ENCODE measurements at regions not wholly inside any gene's neighbourhood (a gene's known extent, or its start where the extent isn't known, plus 50 kb on each side); places are given as distances from the start of the nearest gene placed in this dataset.

DNA sequence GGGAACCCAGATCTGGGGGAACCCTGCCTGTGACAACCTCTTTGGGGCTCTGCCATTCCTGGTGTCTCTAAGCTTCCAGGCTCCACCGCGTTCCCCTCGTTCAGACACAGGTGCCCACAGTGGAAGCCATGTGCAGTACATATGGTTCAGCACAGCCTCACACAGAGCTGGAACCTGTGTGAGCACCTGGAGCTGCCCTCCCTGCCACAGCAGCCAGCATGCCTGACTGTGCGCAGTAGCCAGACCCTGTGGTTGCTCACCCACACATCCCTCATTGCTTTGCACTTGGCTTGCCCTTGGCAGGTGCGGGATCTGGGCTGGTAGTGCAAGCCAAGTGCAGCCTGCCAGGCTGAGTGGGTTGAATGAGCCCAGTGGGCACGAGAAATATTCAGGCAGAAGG lies 814.2 kb downstream of the PDHA2 start:
- no peak overlapping the region for H3K4me2 ChIP-seq (ENCODE audit: low read length)
- no peak overlapping the region for H2BK5ac ChIP-seq (ENCODE audit: low read length)
- no peaks in the 10 kb centered on the region for H3K27me3 ChIP-seq (ENCODE audit: insufficient read depth, low read length, poor library complexity)
- DNase-seq: no peak
- H3K9ac ChIP-seq (ENCODE audit: low read length): no peak overlapping the region
- H3K79me1 ChIP-seq (ENCODE audit: low read length): no peaks in the 10 kb centered on the region
- no peak overlapping the region for H2BK15ac ChIP-seq (replicated peaks; ENCODE audit: low read depth)
- no peak overlapping the region for H3K56ac ChIP-seq (ENCODE audit: low read length)
- H3K4me3 ChIP-seq (ENCODE audit: low read length): no peak overlapping the region
- H4K5ac ChIP-seq (ENCODE audit: low read length): no peak overlapping the region
- H3K79me2 ChIP-seq (ENCODE audit: control insufficient read depth, insufficient read depth, low read length): no peaks in the 10 kb centered on the region
- H3K4me1 ChIP-seq (ENCODE audit: control insufficient read depth, low read depth, low read length): no peaks in the 10 kb centered on the region
- no peak overlapping the region for H3K27ac ChIP-seq (ENCODE audit: low read depth, low read length)
- H2AK5ac ChIP-seq (ENCODE audit: low read length): no peak overlapping the region
- no CpG with 5 or more reads among the region's 6 CpGs for WGBS (ENCODE audit: extremely low coverage, insufficient coverage, low lambda C conversion rate)
- H3K4ac ChIP-seq (ENCODE audit: low read depth, low read length): no peak overlapping the region
- H3K23ac ChIP-seq (ENCODE audit: low read length): no peak overlapping the region
- H3K36me3 ChIP-seq (ENCODE audit: control insufficient read depth, insufficient read depth, low read length): no peaks in the 10 kb centered on the region
- H2BK120ac ChIP-seq (ENCODE audit: low read depth, low read length): no peak overlapping the region
- no peak overlapping the region for H3K18ac ChIP-seq (ENCODE audit: low read length)
- no peak overlapping the region for H4K8ac ChIP-seq (ENCODE audit: low read depth, low read length)

- no peak overlapping the region for H4K5ac ChIP-seq (ENCODE audit: low read length)
- no peak overlapping the region for H3K56ac ChIP-seq (ENCODE audit: low read length)
- no peak overlapping the region for H2BK15ac ChIP-seq (replicated peaks; ENCODE audit: low read depth)
- DNase-seq: no peak
- no CpG with 5 or more reads among the region's 2 CpGs for WGBS (ENCODE audit: extremely low coverage, insufficient coverage, low lambda C conversion rate)
- H3K23ac ChIP-seq (ENCODE audit: low read length): no peak overlapping the region
- H4K8ac ChIP-seq (ENCODE audit: low read depth, low read length): no peak overlapping the region
- H3K4ac ChIP-seq (ENCODE audit: low read depth, low read length): no peak overlapping the region
- H2BK120ac ChIP-seq (ENCODE audit: low read depth, low read length): no peak overlapping the region
- H3K36me3 ChIP-seq (ENCODE audit: control insufficient read depth, insufficient read depth, low read length): no peaks in the 10 kb centered on the region
- no peak overlapping the region for H3K27ac ChIP-seq (ENCODE audit: low read depth, low read length)
- H3K18ac ChIP-seq (ENCODE audit: low read length): no peak overlapping the region
- H2AK5ac ChIP-seq (ENCODE audit: low read length): no peak overlapping the region
- no peak overlapping the region for H3K4me2 ChIP-seq (ENCODE audit: low read length)
- H3K79me2 ChIP-seq (ENCODE audit: control insufficient read depth, insufficient read depth, low read length): no peaks in the 10 kb centered on the region
- no peak overlapping the region for H3K9ac ChIP-seq (ENCODE audit: low read length)
- no peaks in the 10 kb centered on the region for H3K27me3 ChIP-seq (ENCODE audit: insufficient read depth, low read length, poor library complexity)
- H3K4me1 ChIP-seq (ENCODE audit: control insufficient read depth, low read depth, low read length): no peaks in the 10 kb centered on the region
- H3K4me3 ChIP-seq (ENCODE audit: low read length): no peak overlapping the region
- H2BK5ac ChIP-seq (ENCODE audit: low read length): no peak overlapping the region
- H3K79me1 ChIP-seq (ENCODE audit: low read length): no peaks in the 10 kb centered on the region
Measured at GRCh38 chr4:96670381-96670780, 830.5 kb downstream of the PDHA2 start.

DNA sequence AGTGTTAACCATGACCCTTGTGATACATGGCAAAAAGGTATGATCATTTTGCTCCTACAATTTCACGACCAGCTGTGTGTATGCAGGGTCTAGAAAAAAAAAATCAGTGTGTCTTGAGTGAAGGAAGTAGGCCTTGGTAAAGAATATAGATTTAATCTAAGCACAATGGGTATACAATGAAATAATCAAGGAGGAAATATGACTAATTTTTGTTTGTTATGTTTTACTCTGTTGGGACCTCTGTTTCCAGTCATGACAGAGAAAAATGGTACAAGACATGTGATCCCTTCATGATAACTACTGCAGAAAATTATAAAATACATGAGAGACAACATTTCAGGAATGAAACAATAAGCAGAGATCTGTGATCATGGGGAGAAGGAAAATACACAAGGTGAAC lies 835.5 kb downstream of the PDHA2 start:
- Histone ChIP-seq H3K36me3 (ENCODE audit: control insufficient read depth, insufficient read depth, low read length) (no peaks in the 10 kb centered on the region), H3K4me1 (ENCODE audit: control insufficient read depth, low read depth, low read length) (no peaks in the 10 kb centered on the region), H3K4me3 (ENCODE audit: low read length) (no peak overlapping the region), H4K5ac (ENCODE audit: low read length) (no peak overlapping the region), H4K8ac (ENCODE audit: low read depth, low read length) (no peak overlapping the region), H3K27ac (ENCODE audit: low read depth, low read length) (no peak overlapping the region), H3K27me3 (ENCODE audit: insufficient read depth, low read length, poor library complexity) (no peaks in the 10 kb centered on the region), H3K9ac (ENCODE audit: low read length) (no peak overlapping the region), H3K4me2 (ENCODE audit: low read length) (no peak overlapping the region), H3K4ac (ENCODE audit: low read depth, low read length) (no peak overlapping the region), H3K23ac (ENCODE audit: low read length) (no peak overlapping the region), H2BK15ac (replicated peaks; ENCODE audit: low read depth) (no peak overlapping the region), H3K56ac (ENCODE audit: low read length) (no peak overlapping the region), H2BK120ac (ENCODE audit: low read depth, low read length) (no peak overlapping the region), H2BK5ac (ENCODE audit: low read length) (no peak overlapping the region), H2AK5ac (ENCODE audit: low read length) (no peak overlapping the region), H3K79me1 (ENCODE audit: low read length) (no peaks in the 10 kb centered on the region), H3K79me2 (ENCODE audit: control insufficient read depth, insufficient read depth, low read length) (no peaks in the 10 kb centered on the region), H3K18ac (ENCODE audit: low read length) (no peak overlapping the region)
- no peak for DNase-seq
- WGBS (ENCODE audit: extremely low coverage, insufficient coverage, low lambda C conversion rate): no CpG with 5 or more reads among the region's 1 CpG

DNA sequence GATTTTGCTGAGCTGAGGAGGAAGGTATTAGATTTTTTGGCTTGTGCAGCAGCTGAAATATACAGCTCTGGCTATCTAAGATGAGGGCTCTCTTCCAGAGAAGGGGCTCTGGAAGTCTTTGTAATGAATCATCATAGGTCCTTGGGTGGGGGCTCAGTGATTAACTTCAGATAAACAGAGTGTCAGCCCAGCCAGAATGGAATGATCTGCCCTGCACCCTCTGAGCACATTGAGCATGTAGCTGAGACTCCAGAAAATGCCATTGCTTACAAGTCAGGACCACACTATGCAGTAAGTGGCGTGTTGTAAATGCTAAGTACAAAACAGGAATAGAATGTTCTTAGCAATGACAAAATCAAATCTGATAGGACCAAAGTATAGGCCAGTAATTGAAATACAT lies 836.0 kb downstream of the PDHA2 start:
- H2BK15ac ChIP-seq (replicated peaks; ENCODE audit: low read depth): no peak overlapping the region
- H3K27ac ChIP-seq (ENCODE audit: low read depth, low read length): no peak overlapping the region
- no peaks in the 10 kb centered on the region for H3K36me3 ChIP-seq (ENCODE audit: control insufficient read depth, insufficient read depth, low read length)
- no peak overlapping the region for H3K56ac ChIP-seq (ENCODE audit: low read length)
- no CpG with 5 or more reads among the region's 1 CpG for WGBS (ENCODE audit: extremely low coverage, insufficient coverage, low lambda C conversion rate)
- no peak overlapping the region for H3K23ac ChIP-seq (ENCODE audit: low read length)
- no peaks in the 10 kb centered on the region for H3K4me1 ChIP-seq (ENCODE audit: control insufficient read depth, low read depth, low read length)
- no peaks in the 10 kb centered on the region for H3K79me2 ChIP-seq (ENCODE audit: control insufficient read depth, insufficient read depth, low read length)
- no peak overlapping the region for H2BK5ac ChIP-seq (ENCODE audit: low read length)
- no peak overlapping the region for H4K5ac ChIP-seq (ENCODE audit: low read length)
- H4K8ac ChIP-seq (ENCODE audit: low read depth, low read length): no peak overlapping the region
- no peak overlapping the region for H3K18ac ChIP-seq (ENCODE audit: low read length)
- no peak overlapping the region for H3K4me3 ChIP-seq (ENCODE audit: low read length)
- no peak overlapping the region for H2BK120ac ChIP-seq (ENCODE audit: low read depth, low read length)
- H3K4ac ChIP-seq (ENCODE audit: low read depth, low read length): no peak overlapping the region
- peak; percentile 13 for DNase-seq
- no peak overlapping the region for H3K9ac ChIP-seq (ENCODE audit: low read length)
- no peaks in the 10 kb centered on the region for H3K79me1 ChIP-seq (ENCODE audit: low read length)
- no peak overlapping the region for H2AK5ac ChIP-seq (ENCODE audit: low read length)
- no peak overlapping the region for H3K4me2 ChIP-seq (ENCODE audit: low read length)
- no peaks in the 10 kb centered on the region for H3K27me3 ChIP-seq (ENCODE audit: insufficient read depth, low read length, poor library complexity)

DNA sequence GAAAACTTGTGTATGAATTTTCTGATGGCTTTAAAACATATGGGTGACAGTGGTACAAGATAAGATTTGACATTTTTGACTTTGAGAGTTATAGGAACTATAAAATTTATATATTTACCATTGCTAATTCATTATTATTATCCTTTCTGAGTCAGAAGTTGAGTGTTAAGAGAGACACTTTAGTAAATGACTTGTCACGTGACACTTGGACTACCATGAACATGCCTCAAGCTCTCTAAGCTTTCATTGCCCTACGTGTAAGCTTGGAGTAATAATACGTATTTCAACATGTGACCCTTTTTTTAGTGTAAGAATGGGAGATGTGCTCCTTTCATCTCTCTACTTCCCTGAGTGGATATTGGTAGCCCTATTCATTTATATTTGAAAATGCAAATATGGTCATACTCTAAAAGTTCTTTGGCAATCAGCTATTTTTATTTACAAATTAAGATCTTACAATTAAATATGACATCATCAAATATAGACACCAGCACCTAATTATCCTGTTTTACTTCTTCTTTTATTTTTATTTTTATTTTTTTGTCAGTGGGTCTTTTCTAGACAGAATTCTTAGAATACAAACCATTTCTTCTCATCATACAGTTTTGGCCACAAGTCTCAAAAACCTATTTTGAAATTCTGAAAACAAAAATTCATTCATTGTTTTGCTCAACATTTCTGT lies 837.0 kb downstream of the PDHA2 start:
- Histone ChIP-seq H2BK5ac (ENCODE audit: low read length) (no peak overlapping the region), H4K5ac (ENCODE audit: low read length) (no peak overlapping the region), H3K4ac (ENCODE audit: low read depth, low read length) (no peak overlapping the region), H3K56ac (ENCODE audit: low read length) (no peak overlapping the region), H3K18ac (ENCODE audit: low read length) (no peak overlapping the region), H4K8ac (ENCODE audit: low read depth, low read length) (no peak overlapping the region), H3K36me3 (ENCODE audit: control insufficient read depth, insufficient read depth, low read length) (no peaks in the 10 kb centered on the region), H2BK120ac (ENCODE audit: low read depth, low read length) (no peak overlapping the region), H2BK15ac (replicated peaks; ENCODE audit: low read depth) (no peak overlapping the region), H3K9ac (ENCODE audit: low read length) (no peak overlapping the region), H3K79me2 (ENCODE audit: control insufficient read depth, insufficient read depth, low read length) (no peaks in the 10 kb centered on the region), H3K4me1 (ENCODE audit: control insufficient read depth, low read depth, low read length) (no peaks in the 10 kb centered on the region), H3K23ac (ENCODE audit: low read length) (no peak overlapping the region), H3K4me3 (ENCODE audit: low read length) (no peak overlapping the region), H3K79me1 (ENCODE audit: low read length) (no peaks in the 10 kb centered on the region), H3K27me3 (ENCODE audit: insufficient read depth, low read length, poor library complexity) (no peaks in the 10 kb centered on the region), H3K27ac (ENCODE audit: low read depth, low read length) (no peak overlapping the region), H2AK5ac (ENCODE audit: low read length) (no peak overlapping the region), H3K4me2 (ENCODE audit: low read length) (no peak overlapping the region)
- DNase-seq: no peak
- no CpG with 5 or more reads among the region's 3 CpGs for WGBS (ENCODE audit: extremely low coverage, insufficient coverage, low lambda C conversion rate)

DNA sequence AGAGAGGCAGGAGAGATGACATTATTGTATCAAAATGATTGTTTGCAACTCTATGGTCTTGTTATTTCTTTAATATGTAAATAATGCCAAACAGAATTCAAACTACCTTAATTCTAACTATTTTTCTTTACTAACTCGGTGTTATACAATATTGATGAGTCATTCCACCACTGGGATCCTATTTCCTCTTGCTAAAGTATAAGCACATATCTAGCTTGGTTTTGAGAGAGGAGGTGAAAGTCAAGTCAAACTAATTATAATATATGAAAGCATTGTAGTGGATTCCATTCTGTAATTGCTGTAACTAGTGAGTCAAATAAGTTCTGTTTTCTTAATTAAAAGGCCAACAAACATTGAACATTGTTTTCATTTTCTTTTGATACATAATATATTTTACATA lies 837.6 kb downstream of the PDHA2 start:
- no peak for DNase-seq
- WGBS (ENCODE audit: extremely low coverage, insufficient coverage, low lambda C conversion rate): no CpG with 5 or more reads among the region's 1 CpG
- Histone ChIP-seq H2BK5ac (ENCODE audit: low read length) (no peak overlapping the region), H2BK15ac (replicated peaks; ENCODE audit: low read depth) (no peak overlapping the region), H2AK5ac (ENCODE audit: low read length) (no peak overlapping the region), H3K56ac (ENCODE audit: low read length) (no peak overlapping the region), H4K8ac (ENCODE audit: low read depth, low read length) (no peak overlapping the region), H3K18ac (ENCODE audit: low read length) (no peak overlapping the region), H3K36me3 (ENCODE audit: control insufficient read depth, insufficient read depth, low read length) (no peaks in the 10 kb centered on the region), H3K4ac (ENCODE audit: low read depth, low read length) (no peak overlapping the region), H3K27ac (ENCODE audit: low read depth, low read length) (no peak overlapping the region), H3K9ac (ENCODE audit: low read length) (no peak overlapping the region), H3K4me1 (ENCODE audit: control insufficient read depth, low read depth, low read length) (no peaks in the 10 kb centered on the region), H3K4me3 (ENCODE audit: low read length) (no peak overlapping the region), H3K79me2 (ENCODE audit: control insufficient read depth, insufficient read depth, low read length) (no peaks in the 10 kb centered on the region), H4K5ac (ENCODE audit: low read length) (no peak overlapping the region), H2BK120ac (ENCODE audit: low read depth, low read length) (no peak overlapping the region), H3K4me2 (ENCODE audit: low read length) (no peak overlapping the region), H3K79me1 (ENCODE audit: low read length) (no peaks in the 10 kb centered on the region), H3K23ac (ENCODE audit: low read length) (no peak overlapping the region), H3K27me3 (ENCODE audit: insufficient read depth, low read length, poor library complexity) (no peaks in the 10 kb centered on the region)
